ENCODE measurements at regions not wholly inside any gene's neighbourhood (a gene's known extent, or its start where the extent isn't known, plus 50 kb on each side); places are given as distances from the start of the nearest gene placed in this dataset.

- TF ChIP-seq CTCF (IDR thresholded peaks at IDR 0.05) (no peak), POLR2A (IDR thresholded peaks at IDR 0.05) (no peak), EP300 (IDR thresholded peaks at IDR 0.05) (no peak), POLR2AphosphoS5 (IDR thresholded peaks at IDR 0.05) (no peak)
Observed at GRCh38 chr12:84730561-84731162, 181.9 kb downstream of the SLC6A15 start.

Data from upper lobe of left lung (tissue), 4 donors.